Fibroblast of the aortic adventitia (primary cell): ENCODE measurements at regions not wholly inside any gene's neighbourhood (a gene's known extent, or its start where the extent isn't known, plus 50 kb on each side); places are given as distances from the start of the nearest gene placed in this dataset.

Experiments used
- DNase-seq: peaks from one replicate; pipeline ENCODE4 v3.0.0-alpha.2; 2010; ENCODE audit warnings: low read depth
- H3K4me3 ChIP-seq: 2 replicates; pipeline ENCODE4 v1.5.1; 2011; ENCODE audit warnings: low read depth, mild to moderate bottlenecking, control low read depth, low read length, moderate library complexity
- CTCF ChIP-seq: IDR thresholded peaks from 2 replicates; pipeline ENCODE4 v1.5.1; 2011; ENCODE audit warnings: mild to moderate bottlenecking, low read length, control low read depth, inconsistent platforms; ENCODE audit not compliant: insufficient read depth

GRCh38 chr2:34414856-34415255, 815.8 kb upstream of the FAM98A start:
- H3K4me3 ChIP-seq = no peak overlapping the region
- DNase-seq = no peak
- no peak for TF ChIP-seq CTCF

- no peak for TF ChIP-seq CTCF
- no peak overlapping the region for H3K4me3 ChIP-seq
- no peak for DNase-seq
Observed at GRCh38 chr2:34408100-34408499, 809.0 kb upstream of the FAM98A start.

- no peak for TF ChIP-seq CTCF
Observed at GRCh38 chr2:34403512-34403911, 804.4 kb upstream of the FAM98A start.

GRCh38 chr2:34402376-34402775, 803.3 kb upstream of the FAM98A start:
- no peak for TF ChIP-seq CTCF

More at GRCh38 chr2:34403512-34403911, 804.4 kb upstream of the FAM98A start:
- DNase-seq = no peak
- H3K4me3 ChIP-seq = no peak overlapping the region

GRCh38 chr2:34401186-34401585, 802.1 kb upstream of the FAM98A start:
- DNase-seq = no peak
- TF ChIP-seq CTCF = no peak
- H3K4me3 ChIP-seq = no peak overlapping the region

More at GRCh38 chr2:34402376-34402775, 803.3 kb upstream of the FAM98A start:
- no peak for DNase-seq
- no peak overlapping the region for H3K4me3 ChIP-seq

GRCh38 chr2:34388446-34388845, 789.3 kb upstream of the FAM98A start:
- TF ChIP-seq CTCF = no peak
- no peak for DNase-seq
- no peak overlapping the region for H3K4me3 ChIP-seq

- H3K4me3 ChIP-seq = no peak overlapping the region
- no peak for DNase-seq
- no peak for TF ChIP-seq CTCF
Observed at GRCh38 chr2:34387536-34387935, 788.4 kb upstream of the FAM98A start.
